Choroid plexus epithelial cell (primary cell): ENCODE measurements at regions not wholly inside any gene's neighbourhood (a gene's known extent, or its start where the extent isn't known, plus 50 kb on each side); places are given as distances from the start of the nearest gene placed in this dataset.

Source experiments
- DNase-seq: peaks from one replicate; pipeline ENCODE4 v3.0.0-alpha.2; 2010; ENCODE audit warnings: low read depth
- H3K4me3 ChIP-seq: 2 replicates; pipeline ENCODE4 v1.5.1; 2011; ENCODE audit warnings: low read depth, mild to moderate bottlenecking, control low read depth, low read length, moderate library complexity
- CTCF ChIP-seq: conservative IDR thresholded peaks from 2 replicates; pipeline ENCODE4 v1.5.1; 2011; ENCODE audit warnings: low read depth, mild to moderate bottlenecking, control low read depth, inconsistent platforms, low read length, moderate library complexity

- peak; percentile 6 for DNase-seq
- TF ChIP-seq CTCF = no peak
- H3K4me3 ChIP-seq = no peak overlapping the region
Observed at GRCh38 chr17:14510136-14510535, 209.3 kb downstream of the HS3ST3B1 start.

DNA sequence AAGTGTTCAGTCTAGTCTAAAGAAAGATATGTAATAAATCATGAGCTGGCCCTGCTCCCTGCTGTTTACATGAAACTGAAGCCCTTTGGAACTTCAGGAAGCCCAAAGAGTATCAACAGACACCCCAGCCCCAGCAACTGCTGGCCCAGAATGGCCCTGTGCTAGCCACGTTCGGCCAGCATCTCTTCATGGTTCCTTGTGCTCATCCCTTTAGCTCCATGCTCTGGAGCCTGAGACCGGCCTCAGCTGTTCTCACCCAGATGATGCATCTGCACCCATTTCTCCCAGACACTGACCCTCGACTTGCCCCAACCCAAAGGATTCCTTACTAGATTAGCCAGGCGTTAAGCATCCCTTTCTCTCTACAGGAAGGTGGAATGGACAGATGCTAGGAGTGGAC, 207.3 kb downstream of the HS3ST3B1 start:
- no peak for TF ChIP-seq CTCF
- DNase-seq = no peak
- no peak overlapping the region for H3K4me3 ChIP-seq

- no peak for DNase-seq
- no peak overlapping the region for H3K4me3 ChIP-seq
- no peak for TF ChIP-seq CTCF
Observed at GRCh38 chr17:14506364-14506763, 205.5 kb downstream of the HS3ST3B1 start.

GRCh38 chr17:14505606-14506005, 204.7 kb downstream of the HS3ST3B1 start:
- no peak overlapping the region for H3K4me3 ChIP-seq
- no peak for TF ChIP-seq CTCF
- no peak for DNase-seq

DNA sequence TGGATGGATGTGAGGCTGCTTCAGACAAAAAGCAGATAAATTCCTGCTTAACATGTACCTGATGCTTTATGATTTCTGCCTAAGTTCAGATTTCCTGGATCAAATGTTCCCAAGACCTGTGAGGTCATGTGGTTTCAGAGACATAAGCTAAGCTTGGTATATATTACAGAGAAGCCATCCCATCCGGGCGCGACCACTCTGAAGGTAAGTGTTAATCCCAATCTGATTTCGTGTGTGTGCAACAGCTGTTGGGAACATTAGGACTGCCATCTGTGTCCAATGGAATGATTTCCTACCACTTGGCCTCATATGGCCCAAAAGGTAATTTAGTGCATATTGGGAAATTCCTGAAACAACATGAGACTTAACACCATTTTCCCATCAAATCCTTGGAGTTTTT, 199.1 kb downstream of the HS3ST3B1 start:
- no peak for DNase-seq
- TF ChIP-seq CTCF = no peak
- no peak overlapping the region for H3K4me3 ChIP-seq

DNA sequence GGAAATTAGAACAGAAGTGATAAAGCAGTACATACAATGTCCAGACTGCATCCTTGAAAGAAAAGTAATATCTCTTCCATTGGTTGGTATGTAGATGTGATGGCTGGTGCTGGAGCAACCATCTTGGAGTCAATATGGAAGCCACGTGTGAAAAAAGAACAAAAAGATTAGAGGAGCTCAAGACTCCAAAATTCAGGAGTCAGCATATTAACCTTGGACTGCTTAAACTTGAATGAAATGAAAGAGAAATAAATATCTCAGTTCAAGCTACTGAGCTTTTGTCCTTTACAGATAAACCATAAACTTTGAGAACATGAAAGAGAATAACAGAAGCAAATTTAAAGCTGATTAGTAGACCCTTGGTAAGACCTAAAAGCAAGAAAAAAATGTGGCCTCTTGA, 197.9 kb downstream of the HS3ST3B1 start:
- no peak for DNase-seq
- H3K4me3 ChIP-seq = no peak overlapping the region
- TF ChIP-seq CTCF = no peak

- no peak overlapping the region for H3K4me3 ChIP-seq
- no peak for DNase-seq
- TF ChIP-seq CTCF = no peak
Observed at GRCh38 chr17:14494161-14494560, 193.3 kb downstream of the HS3ST3B1 start.
